Mucosa of descending colon (tissue), 3 donors: ENCODE measurements at regions not wholly inside any gene's neighbourhood (a gene's known extent, or its start where the extent isn't known, plus 50 kb on each side); places are given as distances from the start of the nearest gene placed in this dataset.

Experiments used
- ATAC-seq: fragments of 200-7000 bp; cut with Tn5 transposase; one replicate; pipeline ENCODE4 v1.9.1; 2020; ENCODE audit warnings: mild to moderate bottlenecking, moderate library complexity
- DNase-seq, 3 donors: peaks; one replicate each; pipeline ENCODE4 v3.0.0-alpha.2; 2020
- H3K36me3 ChIP-seq: fragments of 200-600 bp; one replicate; pipeline ENCODE4 v1.8.0; 2021; ENCODE audit warnings: low read depth, mild to moderate bottlenecking
- H3K4me1 ChIP-seq: fragments of 200-600 bp; one replicate; pipeline ENCODE4 v1.8.0; 2021; ENCODE audit warnings: low read depth, mild to moderate bottlenecking
- H3K4me3 ChIP-seq: fragments of 200-600 bp; one replicate; pipeline ENCODE4 v1.8.0; 2021; ENCODE audit warnings: mild to moderate bottlenecking
- H3K9me3 ChIP-seq: fragments of 200-600 bp; one replicate; pipeline ENCODE4 v1.8.0; 2021; ENCODE audit warnings: mild to moderate bottlenecking
- CTCF ChIP-seq: fragments of 200-600 bp; IDR thresholded peaks from one replicate; pipeline ENCODE4 v1.8.0; 2022; ENCODE audit warnings: antibody characterized with exemption, mild to moderate bottlenecking
- intact Hi-C, 2 donors: fragments of 100-400 bp; cut with DNase I in 1 of 2; cut with micrococcal nuclease in 1 of 2; formaldehyde crosslinking; loops; one replicate each; pipeline versions ENCODE4 v1.11.0 to v1.11.1; 2022; cut with DNase I, micrococcal nuclease
- donor health status: DM: no; HTN: no; CAD: no; lungs with moderate emphysema.
- donor health status: DM: no; HTN: no; CAD: no.
- donor health status: DM: no; HTN: yes; CAD: no.

GRCh38 chr4:14769993-14770392 is 232.3 kb upstream of the CPEB2 start:
- Histone ChIP-seq H3K4me1 (no peaks in the 10 kb centered on the region), H3K36me3 (no peaks in the 10 kb centered on the region), H3K4me3 (no peak overlapping the region), H3K9me3 (no peaks in the 10 kb centered on the region)
- TF ChIP-seq CTCF: no peak
- DNase-seq: no peak
- intact Hi-C loops: no loop called here
- no peak for ATAC-seq

- ATAC-seq: no peak
- no peaks in the 10 kb centered on the region for H3K36me3 ChIP-seq
Measured at GRCh38 chr4:14771094-14771493, 231.2 kb upstream of the CPEB2 start.

GRCh38 chr4:14771504-14772175 is 230.6 kb upstream of the CPEB2 start:
- no peak for DNase-seq
- intact Hi-C loops: no loop called here
- H3K4me1 ChIP-seq: no peaks in the 10 kb centered on the region

More at GRCh38 chr4:14771094-14771493, 231.2 kb upstream of the CPEB2 start:
- Histone ChIP-seq H3K4me1 (no peaks in the 10 kb centered on the region), H3K9me3 (no peaks in the 10 kb centered on the region), H3K4me3 (no peak overlapping the region)
- no peak for TF ChIP-seq CTCF
- intact Hi-C loops: no loop called here
- DNase-seq: no peak

GRCh38 chr4:14772388-14772787 is 229.9 kb upstream of the CPEB2 start:
- Histone ChIP-seq H3K4me3 (no peak overlapping the region), H3K9me3 (no peaks in the 10 kb centered on the region), H3K4me1 (no peaks in the 10 kb centered on the region), H3K36me3 (no peaks in the 10 kb centered on the region)
- TF ChIP-seq CTCF: no peak
- ATAC-seq: no peak
- intact Hi-C loops: no loop called here
- no peak for DNase-seq

More at GRCh38 chr4:14771504-14772175, 230.6 kb upstream of the CPEB2 start:
- Histone ChIP-seq H3K9me3 (no peaks in the 10 kb centered on the region), H3K4me3 (no peak overlapping the region), H3K36me3 (no peaks in the 10 kb centered on the region)
- TF ChIP-seq CTCF: no peak
- ATAC-seq: no peak

GRCh38 chr4:14783011-14783877 is 219.0 kb upstream of the CPEB2 start:
- Histone ChIP-seq H3K36me3 (no peaks in the 10 kb centered on the region), H3K4me3 (no peak overlapping the region), H3K4me1 (no peaks in the 10 kb centered on the region), H3K9me3 (no peaks in the 10 kb centered on the region)
- TF ChIP-seq CTCF: no peak
- DNase-seq (no peak), ATAC-seq (no peak)
- intact Hi-C loops: no loop called here
